HG03095 (cell line): ENCODE measurements at regions not wholly inside any gene's neighbourhood (a gene's known extent, or its start where the extent isn't known, plus 50 kb on each side); places are given as distances from the start of the nearest gene placed in this dataset.
"Not testable (repeated sequence)": the region's sequence is repeated elsewhere in the genome, so short reads cannot be mapped to it uniquely, and the experiment has no call there.

Experiments used
- ATAC-seq: cut with Tn5 transposase; IDR thresholded peaks from one replicate; pipeline ENCODE4 v1.9.1; 2021; ENCODE audit warnings: moderate library complexity; ENCODE audit not compliant: unreplicated experiment

DNA sequence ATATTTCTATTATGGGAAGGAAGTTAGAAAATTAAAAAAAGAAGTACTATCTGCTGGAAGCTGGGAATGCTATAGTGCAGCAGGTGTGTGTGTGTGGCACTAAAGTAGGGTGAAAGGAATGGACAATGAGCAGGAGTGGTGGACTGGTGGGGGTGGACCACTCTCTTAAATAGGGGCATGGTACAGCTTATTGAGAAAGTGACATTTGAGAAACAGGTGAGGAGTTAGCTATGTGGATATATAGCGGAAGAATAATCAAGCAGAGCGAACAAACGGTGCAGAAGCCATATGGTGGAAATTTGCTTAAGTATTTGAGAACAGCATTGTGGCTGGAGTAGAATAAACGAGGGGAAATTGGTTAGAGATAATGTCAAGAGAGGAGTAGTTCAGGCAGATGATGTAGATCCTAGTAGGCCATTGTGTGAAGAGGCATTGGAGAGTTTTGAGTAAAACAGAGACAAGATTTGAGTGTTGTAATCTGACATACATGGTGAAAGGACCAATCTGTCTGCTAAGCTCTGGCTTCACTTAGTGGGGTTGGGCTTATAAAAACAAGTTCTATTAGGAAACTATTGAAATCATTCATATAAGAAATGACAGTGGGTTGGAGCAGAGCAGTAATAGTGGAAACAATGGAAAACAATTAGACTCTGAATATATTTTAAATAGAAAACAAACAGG is 149.2 kb upstream of the SYT10 start:
- ATAC-seq, result peak; percentile 14

DNA sequence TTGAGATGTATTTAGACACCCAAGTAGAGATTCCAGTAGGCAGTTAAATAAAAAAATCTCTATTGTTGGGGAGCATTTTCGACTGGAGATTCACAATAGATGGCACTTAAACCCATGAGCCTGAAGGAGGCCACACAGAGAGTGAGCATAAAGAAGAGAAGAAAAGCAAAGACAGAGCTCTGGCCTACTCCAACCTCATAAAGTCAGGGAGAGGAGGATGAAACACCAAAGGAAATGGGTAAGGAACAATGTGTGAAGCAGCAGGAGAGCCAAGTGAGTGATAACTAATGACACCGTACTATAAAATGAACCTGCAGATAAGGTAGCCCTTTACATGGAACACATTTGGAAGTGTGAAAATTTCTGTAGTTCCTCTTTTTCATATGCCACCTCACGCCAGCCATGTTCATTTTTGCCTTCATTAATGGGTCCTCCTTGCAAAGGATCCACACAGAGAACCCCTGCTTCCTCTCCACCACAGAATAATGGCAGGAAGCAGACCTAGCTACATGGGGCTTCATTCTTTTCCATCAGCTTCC is 150.0 kb upstream of the SYT10 start:
- ATAC-seq, result no peak

DNA sequence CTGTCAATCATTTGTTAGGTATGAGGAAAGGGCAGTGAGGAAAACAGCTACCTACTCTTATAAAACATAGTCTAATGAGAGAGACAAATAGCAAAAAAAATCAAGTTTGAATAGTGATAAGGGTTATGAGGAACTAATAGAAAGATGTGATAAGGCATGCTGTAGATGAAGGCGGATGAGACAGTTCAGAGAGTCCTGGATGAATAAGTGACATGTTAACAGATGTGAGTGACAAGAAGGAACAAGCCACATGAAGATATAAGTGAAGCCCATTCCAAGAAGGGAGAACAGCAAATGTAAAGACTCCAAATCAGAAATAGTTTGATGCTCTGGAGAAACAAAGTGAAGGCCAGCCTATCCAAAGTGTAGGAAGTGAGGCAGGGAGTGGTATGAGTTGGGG is 154.1 kb upstream of the SYT10 start:
- no peak for ATAC-seq

DNA sequence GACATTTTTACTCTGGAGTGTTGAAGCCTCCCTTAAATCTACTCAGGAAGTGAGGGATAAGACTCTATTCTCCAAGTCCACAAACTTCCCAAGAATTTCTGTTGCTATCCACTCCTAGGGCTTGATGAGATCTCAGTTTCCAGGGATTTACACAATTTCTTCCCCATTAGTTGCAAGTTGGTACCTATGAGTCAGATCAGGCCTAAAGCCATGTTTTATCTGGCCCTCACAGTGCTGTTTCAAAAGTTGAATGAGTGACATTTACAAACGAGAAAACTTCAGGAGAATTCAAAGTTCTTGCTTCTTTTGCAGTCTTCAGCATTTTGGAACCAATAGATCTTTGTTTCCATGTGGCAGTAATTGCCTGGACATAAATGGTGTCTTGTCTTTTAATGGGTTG is 156.4 kb upstream of the SYT10 start:
- no peak for ATAC-seq

DNA sequence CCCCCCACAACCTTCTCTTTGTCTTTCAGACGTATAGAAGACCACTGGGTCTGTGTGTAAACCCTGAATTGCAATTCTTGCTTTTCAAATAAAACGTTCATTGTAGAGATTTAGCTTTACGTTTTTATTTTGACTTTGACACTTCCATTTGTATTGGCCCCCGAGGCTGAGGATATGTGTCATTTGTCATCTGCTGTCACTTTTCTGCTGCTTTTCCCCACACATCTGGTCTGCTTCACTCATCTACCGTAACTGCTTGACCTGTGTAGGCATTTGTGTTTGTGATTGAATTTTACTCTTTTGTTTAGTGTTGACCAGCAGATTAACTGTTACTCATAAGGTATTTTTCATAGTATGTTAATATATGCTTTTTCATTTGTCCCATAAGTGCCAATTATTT is 157.2 kb upstream of the SYT10 start:
- no peak for ATAC-seq

DNA sequence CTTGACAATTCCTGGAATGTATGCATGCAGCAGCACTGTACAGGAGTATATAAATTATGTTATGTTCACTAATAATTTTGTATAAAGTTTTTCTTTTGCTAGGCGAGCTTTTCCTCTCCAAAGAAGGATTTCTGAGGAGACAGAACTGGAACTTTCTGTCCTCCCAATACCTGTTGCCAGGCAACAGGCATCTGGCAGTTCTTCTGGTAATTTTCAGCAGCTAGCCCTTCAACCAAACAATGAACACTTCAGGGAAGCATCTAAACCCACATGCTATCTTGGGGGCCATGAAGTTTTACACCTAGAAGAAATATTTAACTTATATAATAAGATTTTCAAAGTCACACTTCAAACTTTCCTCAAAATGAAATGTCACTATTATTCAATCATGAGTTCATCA is 162.9 kb upstream of the SYT10 start:
- no peak for ATAC-seq

DNA sequence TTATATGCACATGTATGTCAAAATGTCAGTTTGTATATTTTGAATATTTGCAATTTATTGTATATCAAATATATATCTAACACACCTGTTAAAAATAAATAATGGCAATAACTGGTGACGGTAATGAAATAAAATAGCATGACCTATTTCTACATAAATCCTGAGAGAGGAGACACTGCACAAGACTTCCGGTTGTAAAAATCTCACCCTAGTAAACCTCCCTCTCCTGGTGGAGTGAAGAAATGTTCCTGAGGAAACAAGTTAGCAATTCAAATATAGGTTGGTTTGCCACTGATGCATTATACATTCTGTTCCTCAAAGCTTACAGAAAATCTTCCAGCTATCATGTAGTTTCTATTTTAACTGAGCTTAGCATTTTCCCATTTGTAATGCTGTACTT is 166.1 kb upstream of the SYT10 start:
- no peak for ATAC-seq

DNA sequence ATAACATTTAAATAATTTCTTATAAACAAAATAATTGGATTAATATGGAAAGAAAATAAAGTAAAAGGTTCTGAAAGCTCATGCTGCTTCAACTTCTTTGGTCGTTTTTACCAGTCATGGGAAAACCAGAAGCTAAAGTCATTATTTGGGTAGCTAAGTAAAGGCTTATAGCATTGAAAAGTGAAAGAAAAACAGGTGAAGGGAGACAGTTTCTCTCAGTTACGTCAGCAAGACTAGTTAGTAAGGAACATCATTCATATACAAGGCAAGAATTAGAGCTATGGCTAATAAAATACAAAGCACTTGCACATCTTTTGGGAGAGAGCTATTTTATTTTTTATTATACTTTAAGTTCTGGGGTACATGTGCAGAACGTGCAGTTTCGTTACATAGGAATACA is 170.3 kb upstream of the SYT10 start:
- no peak for ATAC-seq

DNA sequence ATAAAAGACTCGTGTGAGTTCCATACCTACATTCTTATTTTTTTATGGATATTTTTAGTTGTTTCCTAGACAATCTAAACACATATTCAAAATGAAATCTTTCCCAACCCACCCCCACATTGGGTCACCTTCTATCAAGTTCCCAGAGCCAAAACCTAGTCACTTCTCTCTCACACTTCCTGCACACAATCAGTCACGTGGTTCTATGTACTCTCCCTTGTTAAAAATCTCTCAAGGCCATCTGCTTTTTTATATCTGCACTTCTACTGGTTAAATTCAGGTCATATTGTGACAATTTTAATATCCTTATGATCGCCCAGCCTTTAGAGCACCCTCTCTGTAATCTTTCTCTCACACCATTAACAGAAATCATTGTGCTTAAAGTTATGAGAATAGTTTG is 175.0 kb upstream of the SYT10 start:
- no peak for ATAC-seq

DNA sequence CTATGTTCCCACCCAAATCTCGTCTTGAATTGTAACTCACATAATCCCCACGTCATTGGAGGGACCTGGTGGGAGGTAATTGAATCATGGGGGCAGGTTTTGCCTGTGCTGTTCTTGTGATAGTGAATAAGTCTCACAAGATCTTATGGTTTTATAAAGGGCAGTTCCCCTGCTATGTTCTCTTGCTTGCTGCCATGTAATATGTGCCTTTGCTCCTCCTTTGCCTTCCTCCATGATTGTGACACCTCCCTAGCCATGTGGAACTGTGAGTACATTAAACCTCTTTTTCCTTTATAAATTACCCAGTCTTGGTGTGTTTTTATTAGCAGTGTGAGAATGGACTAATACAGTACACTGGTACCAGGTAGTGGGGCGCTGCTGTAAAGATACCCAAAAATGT is 177.6 kb upstream of the SYT10 start:
- ATAC-seq, result no peak

DNA sequence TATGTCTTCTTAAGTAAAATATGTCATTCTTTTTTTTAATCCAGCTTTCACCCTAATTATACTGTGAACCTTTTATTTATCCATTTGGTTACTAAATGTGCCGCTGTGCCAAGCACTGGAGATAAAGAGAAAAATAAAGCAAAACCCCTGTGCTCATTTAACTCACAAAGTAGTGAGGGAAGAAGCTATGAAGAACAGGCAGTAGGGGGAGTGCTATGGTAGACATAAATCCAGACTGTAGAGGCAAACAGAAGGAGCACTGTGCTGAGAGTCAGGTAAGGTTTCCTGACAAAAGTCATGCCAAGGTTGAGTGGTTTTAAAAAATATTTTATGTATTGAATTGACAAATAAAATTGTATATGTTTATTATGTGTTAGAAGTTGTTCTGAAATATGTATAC is 188.5 kb upstream of the SYT10 start:
- ATAC-seq, result no peak

DNA sequence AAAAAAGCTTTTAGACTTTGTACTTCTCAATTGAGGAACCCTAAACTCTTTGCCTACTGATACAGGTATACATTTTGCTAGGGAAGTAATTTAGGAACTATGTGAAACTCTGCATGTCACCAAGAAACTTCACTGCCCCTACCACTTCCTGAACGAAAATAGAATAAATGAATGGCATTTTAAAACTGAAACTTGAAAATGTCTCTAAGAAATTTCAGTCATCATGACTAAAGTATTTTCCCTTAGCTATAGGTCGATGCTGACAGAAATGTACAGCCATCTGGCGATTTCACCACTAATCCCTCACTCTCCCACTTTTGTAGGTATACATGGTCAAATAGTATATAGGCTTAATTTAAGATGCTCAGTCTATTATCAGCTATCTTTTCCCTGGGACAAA is 194.9 kb upstream of the SYT10 start:
- ATAC-seq, result no peak

DNA sequence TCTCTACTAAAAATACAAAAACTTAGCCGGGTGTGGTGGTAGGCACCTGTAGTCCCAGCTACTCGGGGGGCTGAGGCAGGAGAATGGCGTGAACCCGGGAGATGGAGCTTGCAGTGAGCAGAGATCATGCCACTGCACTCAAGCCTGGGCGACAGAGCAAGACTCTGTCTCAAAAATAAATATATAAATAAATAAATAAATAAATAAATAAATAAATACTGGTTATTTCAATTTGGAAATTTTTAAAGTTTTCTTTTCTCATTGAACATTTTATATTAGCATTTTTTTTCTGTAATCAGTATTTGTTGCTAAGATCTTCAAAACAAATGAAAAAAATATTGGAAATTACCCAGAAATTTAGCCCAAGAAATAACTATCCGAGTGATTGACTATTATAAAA is 197.3 kb upstream of the SYT10 start:
- not testable (repeated sequence) for ATAC-seq

DNA sequence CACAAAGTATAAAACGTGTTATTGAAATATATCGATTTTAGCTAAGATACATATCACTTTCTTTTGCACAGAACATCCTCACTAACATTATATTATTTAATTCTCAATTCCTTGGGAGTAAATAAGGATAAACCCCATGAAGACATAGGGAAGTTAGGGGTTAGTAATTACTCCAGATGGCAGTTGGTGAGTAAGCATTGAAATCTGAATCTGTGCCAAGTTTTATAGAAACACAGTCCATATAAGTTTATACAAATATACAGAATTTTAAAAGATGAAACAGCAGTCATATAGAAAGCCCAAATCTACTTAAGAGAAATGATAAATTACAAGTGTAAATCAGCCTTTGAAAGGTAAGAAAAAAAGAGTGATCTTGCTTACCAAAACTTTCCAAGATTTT is 200.4 kb upstream of the SYT10 start:
- no peak for ATAC-seq

DNA sequence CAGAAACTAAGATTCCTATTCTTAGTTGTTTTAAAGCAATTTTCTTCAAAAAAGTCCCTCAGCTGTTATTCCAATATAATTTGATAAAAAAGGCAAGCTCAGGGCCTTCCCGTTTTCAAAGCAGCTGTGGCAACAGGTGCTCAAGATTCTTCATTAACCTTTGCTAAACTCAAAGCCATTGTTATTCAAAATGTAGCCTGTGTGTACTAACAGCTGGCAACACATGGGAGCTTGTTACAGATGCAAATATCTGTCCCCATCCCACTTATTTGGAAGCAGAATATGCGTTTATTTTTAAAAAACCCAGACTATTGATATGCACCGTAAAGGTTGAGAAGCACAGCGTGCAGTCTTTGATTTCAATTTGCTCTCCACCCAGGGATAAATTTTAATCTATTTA is 210.4 kb upstream of the SYT10 start:
- no peak for ATAC-seq

DNA sequence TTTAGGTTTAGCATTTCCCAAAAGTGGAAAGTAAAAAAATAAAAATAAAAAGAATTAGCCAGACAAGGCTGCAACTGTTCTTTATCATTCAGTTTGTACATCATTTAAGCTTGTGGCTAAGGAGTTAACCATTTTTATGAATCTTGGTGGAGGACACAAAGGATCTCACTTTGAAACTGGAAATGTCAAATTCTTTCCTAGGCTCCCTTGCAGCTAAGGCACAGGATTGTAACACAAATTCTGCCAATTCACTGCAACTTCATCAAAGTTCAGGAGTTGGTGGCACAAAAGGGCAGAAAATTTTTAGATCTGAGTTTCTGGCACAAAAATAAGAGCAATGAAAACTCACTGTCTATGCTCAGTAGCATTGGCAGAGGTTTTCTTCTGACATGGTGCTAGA is 211.2 kb upstream of the SYT10 start:
- ATAC-seq, result no peak

DNA sequence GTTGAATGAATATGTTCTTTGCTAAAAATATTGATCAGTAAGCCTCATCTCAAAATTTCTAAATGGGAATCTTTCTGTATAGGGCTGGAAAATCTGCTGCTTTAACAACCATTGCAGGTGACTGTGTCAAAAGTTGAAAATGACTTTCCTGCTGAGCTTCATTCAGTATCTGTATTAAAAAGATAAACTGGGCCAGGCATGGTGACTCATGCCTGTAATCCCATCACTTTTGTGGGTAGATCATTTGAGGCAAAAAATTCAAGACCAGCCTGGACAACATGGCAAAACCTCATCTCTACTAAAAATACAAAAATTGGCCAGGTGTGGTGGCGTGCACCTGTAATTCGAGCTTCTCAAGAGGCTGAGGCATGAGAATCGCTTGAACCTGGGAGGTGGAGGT is 213.7 kb upstream of the SYT10 start:
- no peak for ATAC-seq

DNA sequence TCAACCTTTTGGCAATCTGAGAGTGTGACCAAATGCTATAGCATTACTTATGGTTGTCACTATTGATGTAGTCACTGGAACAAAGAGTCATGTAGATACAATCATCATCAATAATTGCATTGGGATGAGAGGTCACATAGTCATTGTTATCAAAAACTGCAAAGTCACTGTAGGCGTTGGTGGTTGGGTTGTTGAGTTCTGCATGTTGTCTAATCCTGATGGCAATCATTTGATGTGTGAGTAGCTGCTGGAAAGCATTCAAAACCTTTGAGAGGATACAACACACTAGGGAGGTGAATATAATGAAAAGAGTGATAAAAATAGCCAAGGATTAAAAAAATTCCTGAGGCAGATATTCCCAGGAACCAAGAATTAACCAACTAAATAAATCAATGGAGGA is 214.7 kb upstream of the SYT10 start:
- ATAC-seq, result no peak

DNA sequence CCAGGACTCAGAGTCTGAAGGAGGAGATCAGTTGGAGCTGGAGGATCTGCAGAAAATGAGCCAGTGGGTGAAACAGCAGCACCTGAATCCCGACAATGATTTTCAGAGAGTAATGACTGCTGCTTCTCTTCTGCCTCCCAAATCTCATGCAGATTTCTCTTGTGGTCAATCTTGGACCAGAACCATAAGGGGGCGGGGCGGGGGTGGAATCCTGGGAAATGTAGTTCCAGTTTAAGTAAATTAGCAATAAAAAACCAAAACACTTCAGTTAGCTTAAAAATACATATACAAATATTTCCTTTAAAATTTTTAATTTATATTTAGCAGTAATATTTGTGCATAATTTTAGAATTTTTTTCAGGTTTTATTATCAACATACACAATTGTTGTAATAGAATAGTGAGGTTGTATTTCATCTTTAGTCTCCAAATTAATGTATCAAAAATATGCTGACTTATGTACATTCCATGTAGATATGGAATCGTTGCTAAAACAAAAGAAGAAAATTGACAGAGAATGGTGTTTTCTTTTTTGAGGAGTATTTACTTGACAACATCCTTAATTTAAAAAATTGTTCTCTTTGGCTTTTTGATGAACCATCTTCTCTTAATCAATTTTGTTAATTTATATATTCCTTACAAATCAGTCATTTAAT is 223.5 kb upstream of the SYT10 start:
- ATAC-seq, result no peak

DNA sequence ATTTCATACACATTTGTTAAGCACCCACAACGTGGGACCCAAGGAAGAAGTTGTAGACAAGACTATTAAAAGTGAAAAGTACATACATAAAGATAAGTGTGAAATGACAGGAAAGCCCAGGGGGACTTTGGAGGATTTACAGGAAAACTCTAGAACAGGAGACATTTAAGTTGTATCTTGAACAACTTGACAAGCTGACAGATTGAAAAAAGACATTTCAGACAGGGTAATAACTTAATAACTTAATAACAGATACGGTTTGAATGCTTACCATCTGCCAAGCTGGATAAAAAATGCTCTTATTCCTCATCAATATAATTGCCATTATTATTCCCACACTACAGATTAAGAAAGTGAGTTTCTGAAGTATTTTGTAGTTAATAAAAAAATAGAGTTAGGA is 229.7 kb upstream of the SYT10 start:
- no peak for ATAC-seq

DNA sequence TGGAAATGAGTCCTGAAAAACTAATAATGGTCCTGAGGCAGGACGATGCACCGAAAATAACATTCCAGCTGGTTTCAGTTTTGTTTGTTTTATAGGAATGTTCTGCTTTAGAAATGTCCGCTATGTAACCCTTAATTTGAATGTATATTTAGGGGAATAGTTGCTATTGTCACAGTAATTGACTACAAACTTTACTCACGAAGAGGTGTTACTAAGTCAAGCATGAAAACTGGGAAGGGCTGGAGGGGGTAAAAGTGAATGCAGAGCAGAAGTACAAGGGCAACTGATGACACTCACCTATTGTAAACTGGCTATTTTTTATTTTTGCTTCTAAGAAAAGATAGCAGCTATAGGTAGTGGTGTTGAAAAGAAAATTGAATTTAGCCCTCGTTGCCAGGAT is 230.7 kb upstream of the SYT10 start:
- no peak for ATAC-seq

DNA sequence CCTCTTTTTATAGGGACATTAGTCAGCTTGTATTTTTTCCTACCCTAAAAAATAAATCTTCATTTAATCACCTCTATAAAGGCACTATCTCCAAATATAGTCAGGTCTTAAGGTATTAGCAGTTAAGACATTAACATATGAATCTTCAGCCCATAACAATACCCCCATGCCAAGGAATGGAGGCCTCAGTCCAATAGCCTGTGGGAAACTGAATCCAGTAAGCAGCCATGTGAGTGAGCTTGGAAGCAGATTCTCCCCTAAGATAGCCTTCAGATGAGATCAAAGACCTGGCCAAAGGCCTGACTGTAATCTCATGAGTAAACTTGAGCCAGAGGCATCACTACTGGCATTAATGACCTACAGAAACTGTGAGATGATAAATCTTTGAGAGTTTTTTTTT is 232.1 kb upstream of the SYT10 start:
- no peak for ATAC-seq
